ENCODE measurements at regions not wholly inside any gene's neighbourhood (a gene's known extent, or its start where the extent isn't known, plus 50 kb on each side); places are given as distances from the start of the nearest gene placed in this dataset.

DNA sequence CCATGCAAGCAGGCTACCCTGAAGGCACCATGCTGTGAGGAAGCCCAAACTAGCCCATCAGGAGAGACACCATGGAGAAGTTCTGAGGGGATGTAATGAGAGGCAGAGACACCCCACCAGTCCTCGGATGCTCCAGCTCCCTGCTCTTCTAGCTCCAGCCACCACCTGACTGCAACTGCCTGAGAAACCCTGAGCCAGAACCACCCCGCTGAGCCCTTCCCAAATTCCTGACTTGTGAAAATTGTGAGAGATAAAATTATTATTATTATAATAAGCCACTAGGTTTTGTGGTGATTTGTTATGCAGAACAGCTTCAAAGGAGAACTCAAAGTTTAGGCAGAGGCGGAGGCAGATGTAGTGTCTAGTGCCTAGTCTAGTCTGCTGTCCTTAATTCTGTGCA is 67.1 kb upstream of the HK2 start:
- TF ChIP-seq, protein P1, sequence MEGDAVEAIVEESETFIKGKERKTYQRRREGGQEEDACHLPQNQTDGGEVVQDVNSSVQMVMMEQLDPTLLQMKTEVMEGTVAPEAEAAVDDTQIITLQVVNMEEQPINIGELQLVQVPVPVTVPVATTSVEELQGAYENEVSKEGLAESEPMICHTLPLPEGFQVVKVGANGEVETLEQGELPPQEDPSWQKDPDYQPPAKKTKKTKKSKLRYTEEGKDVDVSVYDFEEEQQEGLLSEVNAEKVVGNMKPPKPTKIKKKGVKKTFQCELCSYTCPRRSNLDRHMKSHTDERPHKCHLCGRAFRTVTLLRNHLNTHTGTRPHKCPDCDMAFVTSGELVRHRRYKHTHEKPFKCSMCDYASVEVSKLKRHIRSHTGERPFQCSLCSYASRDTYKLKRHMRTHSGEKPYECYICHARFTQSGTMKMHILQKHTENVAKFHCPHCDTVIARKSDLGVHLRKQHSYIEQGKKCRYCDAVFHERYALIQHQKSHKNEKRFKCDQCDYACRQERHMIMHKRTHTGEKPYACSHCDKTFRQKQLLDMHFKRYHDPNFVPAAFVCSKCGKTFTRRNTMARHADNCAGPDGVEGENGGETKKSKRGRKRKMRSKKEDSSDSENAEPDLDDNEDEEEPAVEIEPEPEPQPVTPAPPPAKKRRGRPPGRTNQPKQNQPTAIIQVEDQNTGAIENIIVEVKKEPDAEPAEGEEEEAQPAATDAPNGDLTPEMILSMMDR (IDR thresholded peaks at IDR 0.05; ENCODE audit: unreplicated experiment in 3 of 3) = no peak
- Mint-ChIP-seq H3K9me3 (no peaks in the 10 kb centered on the region), H3K4me1 (peaks cover 45% of the 10 kb centered on the region), H3K36me3 (ENCODE audit: low read depth) (no peaks in the 10 kb centered on the region), H3K4me3 (no peak overlapping the region), H3K27me3 (ENCODE audit: low read depth) (peaks cover 10% of the 10 kb centered on the region), H3K27ac (peak overlapping the region in 1 of 3 experiments; percentile 96)

DNA sequence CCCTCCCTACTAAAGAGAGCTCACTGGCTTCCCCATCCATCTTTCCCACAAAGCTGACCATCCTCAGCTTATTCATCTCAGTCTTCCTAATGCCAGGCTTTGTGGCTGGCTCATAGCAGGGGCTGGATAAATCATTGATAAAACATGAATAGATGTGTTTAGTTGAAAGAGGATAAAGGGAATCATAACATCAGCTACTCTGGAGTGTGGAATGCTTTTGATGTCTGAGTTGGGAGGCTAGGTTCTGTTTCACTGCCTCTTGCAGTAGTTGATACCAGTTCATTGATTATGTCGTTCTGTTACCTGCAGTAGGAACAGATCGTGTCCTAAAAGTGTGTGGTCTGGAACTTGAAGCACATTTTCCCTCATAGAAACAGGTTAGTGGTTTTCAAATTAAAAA is 66.3 kb upstream of the HK2 start:
- TF ChIP-seq, protein P1 (IDR thresholded peaks at IDR 0.05; ENCODE audit: unreplicated experiment in 3 of 3) = no peak
- no peaks in the 10 kb centered on the region for H3K36me3 Mint-ChIP-seq (ENCODE audit: low read depth)
- no peaks in the 10 kb centered on the region for H3K9me3 Mint-ChIP-seq
- no peak overlapping the region for H3K4me3 Mint-ChIP-seq
- peaks cover 50% of the 10 kb centered on the region for H3K4me1 Mint-ChIP-seq
- H3K27ac Mint-ChIP-seq = peak overlapping the region; percentile 75 to 96 (median 94)
- H3K27me3 Mint-ChIP-seq (ENCODE audit: low read depth) = peaks cover 10% of the 10 kb centered on the region

DNA sequence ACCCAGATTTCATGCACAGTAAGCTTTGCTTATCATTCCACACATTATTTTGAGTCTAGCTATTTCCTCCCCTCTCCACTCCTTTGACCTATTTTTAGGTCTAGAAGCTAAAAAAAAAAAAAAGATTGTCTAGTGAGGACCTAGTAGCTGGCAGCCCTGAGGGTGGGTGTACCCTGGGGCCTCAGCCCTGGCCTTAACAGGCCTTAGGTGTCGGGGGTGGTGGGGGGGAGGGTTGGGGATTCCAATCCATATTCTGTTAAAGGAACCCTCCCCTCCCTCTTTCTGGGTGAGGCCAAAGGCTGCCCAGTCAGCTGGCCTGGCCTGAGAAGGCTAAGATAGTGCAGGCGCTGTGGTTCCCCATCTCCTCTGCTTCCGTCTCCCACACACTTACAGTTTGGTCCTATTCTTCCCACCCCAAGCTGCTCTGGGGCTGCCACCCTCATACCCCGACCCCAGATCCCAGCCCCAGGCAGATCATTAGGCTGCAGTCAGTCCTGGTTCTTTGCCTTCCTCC is 65.5 kb upstream of the HK2 start:
- Mint-ChIP-seq H3K27me3 (ENCODE audit: low read depth) (peaks cover 7% of the 10 kb centered on the region), H3K27ac (peak overlapping the region; percentile 75 to 96 (median 94)), H3K4me1 (peaks cover 50% of the 10 kb centered on the region), H3K9me3 (no peaks in the 10 kb centered on the region), H3K36me3 (ENCODE audit: low read depth) (no peaks in the 10 kb centered on the region), H3K4me3 (no peak overlapping the region)
- TF ChIP-seq, protein P1 (IDR thresholded peaks at IDR 0.05; ENCODE audit: unreplicated experiment in 3 of 3) = no peak

DNA sequence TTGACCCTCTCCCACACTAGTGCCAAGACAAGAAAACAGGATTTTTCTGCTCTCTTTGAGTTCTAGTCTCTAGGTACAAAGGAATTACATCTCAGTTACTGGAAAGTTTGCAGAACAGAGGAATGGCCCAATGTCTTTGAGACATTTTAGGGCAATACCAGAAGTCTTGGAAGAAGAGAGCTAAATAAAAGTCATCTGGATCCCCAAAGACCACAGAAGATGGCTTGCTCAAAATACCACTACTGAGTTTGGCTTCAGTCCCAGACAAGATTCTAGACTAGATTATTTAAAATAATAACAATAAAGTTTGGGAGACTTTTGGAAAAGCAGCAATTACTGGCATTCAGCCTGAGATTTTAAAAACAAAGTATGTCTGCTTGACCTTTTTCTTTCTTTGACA is 61.9 kb upstream of the HK2 start:
- H3K4me3 Mint-ChIP-seq = no peak overlapping the region
- peaks cover 2% of the 10 kb centered on the region for H3K9me3 Mint-ChIP-seq
- peaks cover 33% of the 10 kb centered on the region for H3K4me1 Mint-ChIP-seq
- TF ChIP-seq, protein P1 (IDR thresholded peaks at IDR 0.05; ENCODE audit: unreplicated experiment in 3 of 3) = no peak
- H3K27ac Mint-ChIP-seq = peak overlapping the region; percentile 71 to 90 (median 83)
- H3K27me3 Mint-ChIP-seq (ENCODE audit: low read depth) = peaks cover 5% of the 10 kb centered on the region
- no peaks in the 10 kb centered on the region for H3K36me3 Mint-ChIP-seq (ENCODE audit: low read depth)

DNA sequence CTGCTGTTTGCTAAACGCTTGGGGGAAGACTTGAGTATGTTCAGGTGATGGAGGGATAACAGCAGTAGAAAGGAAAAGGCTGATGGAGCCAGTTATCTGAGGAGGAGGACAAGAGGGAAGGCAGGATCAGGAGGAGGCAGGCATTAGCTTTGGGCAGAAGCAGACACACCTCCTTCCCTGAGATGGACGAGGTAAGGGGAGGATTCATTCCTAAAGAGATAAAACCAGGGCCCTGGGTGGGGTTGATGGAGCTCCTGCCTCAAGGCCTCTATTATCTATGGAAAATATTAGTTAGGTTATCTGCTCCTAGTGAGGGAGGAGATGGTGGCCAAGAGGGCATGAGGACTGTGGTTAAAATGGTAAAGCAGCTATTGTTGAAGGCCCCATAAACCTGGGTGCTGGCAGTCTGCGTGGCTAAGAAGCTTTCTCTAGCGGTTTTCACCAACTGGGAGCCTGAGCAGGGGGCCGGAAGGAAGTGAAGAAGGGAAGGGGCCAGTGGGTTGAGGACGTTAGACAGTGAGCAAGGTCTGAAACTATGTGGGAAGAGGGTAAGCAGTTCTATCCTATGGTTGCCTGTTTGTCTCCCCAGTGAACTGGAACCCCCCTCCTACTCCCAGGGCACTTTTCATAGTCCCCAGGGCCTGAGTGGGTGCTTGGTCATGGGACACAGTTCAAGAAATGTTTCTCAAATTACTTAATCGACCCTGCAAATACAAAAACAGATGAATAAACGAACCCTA is 56.6 kb upstream of the HK2 start:
- TF ChIP-seq, protein P1 (IDR thresholded peaks at IDR 0.05; ENCODE audit: unreplicated experiment in 3 of 3) = no peak
- H3K36me3 Mint-ChIP-seq (ENCODE audit: low read depth) = no peaks in the 10 kb centered on the region
- H3K4me1 Mint-ChIP-seq = peaks cover 9% of the 10 kb centered on the region
- peaks cover 7% of the 10 kb centered on the region for H3K9me3 Mint-ChIP-seq
- H3K27ac Mint-ChIP-seq = peak overlapping the region; percentile 63 to 92 (median 71)
- peaks cover 4% of the 10 kb centered on the region for H3K27me3 Mint-ChIP-seq (ENCODE audit: low read depth)
- H3K4me3 Mint-ChIP-seq = no peak overlapping the region
